DMS 273 (cell line): ENCODE measurements at regions not wholly inside any gene's neighbourhood (a gene's known extent, or its start where the extent isn't known, plus 50 kb on each side); places are given as distances from the start of the nearest gene placed in this dataset.

Experiments used
- DNase-seq: peaks from one replicate; lab custom pipeline; 2025; ENCODE audit not compliant: unreplicated experiment; lab: John Stamatoyannopoulos, UW

- DNase-seq, result no peak
Measured at GRCh38 chr3:83092521-83093221, 1331.2 kb upstream of the GBE1 start.

- DNase-seq, result no peak
Measured at GRCh38 chr3:83076041-83076440, 1314.6 kb upstream of the GBE1 start.

GRCh38 chr3:83074485-83074884, 1313.0 kb upstream of the GBE1 start:
- DNase-seq, result no peak

GRCh38 chr3:83065851-83066460, 1304.5 kb upstream of the GBE1 start:
- no peak for DNase-seq

GRCh38 chr3:83063446-83063845, 1302.0 kb upstream of the GBE1 start:
- no peak for DNase-seq

- no peak for DNase-seq
Measured at GRCh38 chr3:83048556-83048955, 1287.1 kb upstream of the GBE1 start.

- peak; percentile 2 for DNase-seq
Measured at GRCh38 chr3:83039422-83039821, 1278.0 kb upstream of the GBE1 start.

- DNase-seq, result no peak
Measured at GRCh38 chr3:83035704-83036010, 1274.2 kb upstream of the GBE1 start.

- DNase-seq, result no peak
Measured at GRCh38 chr3:83034806-83035703, 1273.6 kb upstream of the GBE1 start.

GRCh38 chr3:83033133-83033532, 1271.7 kb upstream of the GBE1 start:
- no peak for DNase-seq

GRCh38 chr3:83023086-83023485, 1261.6 kb upstream of the GBE1 start:
- DNase-seq, result no peak

- DNase-seq, result peak; percentile 6
Measured at GRCh38 chr3:83011481-83011880, 1250.0 kb upstream of the GBE1 start.

- no peak for DNase-seq
Measured at GRCh38 chr3:83003917-83004316, 1242.5 kb upstream of the GBE1 start.

- DNase-seq, result no peak
Measured at GRCh38 chr3:83002869-83003445, 1241.5 kb upstream of the GBE1 start.

GRCh38 chr3:82999777-83000176, 1238.3 kb upstream of the GBE1 start:
- DNase-seq, result no peak

GRCh38 chr3:82978368-82978767, 1216.9 kb upstream of the GBE1 start:
- DNase-seq, result no peak

GRCh38 chr3:82977871-82978270, 1216.4 kb upstream of the GBE1 start:
- DNase-seq, result no peak

- DNase-seq, result peak; percentile 3
Measured at GRCh38 chr3:82973791-82974190, 1212.3 kb upstream of the GBE1 start.

GRCh38 chr3:82960379-82960778, 1198.9 kb upstream of the GBE1 start:
- DNase-seq, result no peak

GRCh38 chr3:82957696-82958095, 1196.3 kb upstream of the GBE1 start:
- no peak for DNase-seq

- no peak for DNase-seq
Measured at GRCh38 chr3:82957079-82957478, 1195.6 kb upstream of the GBE1 start.

- DNase-seq, result no peak
Measured at GRCh38 chr3:82954486-82954885, 1193.0 kb upstream of the GBE1 start.
